Spleen (tissue), 11 donors: ENCODE measurements at regions not wholly inside any gene's neighbourhood (a gene's known extent, or its start where the extent isn't known, plus 50 kb on each side); places are given as distances from the start of the nearest gene placed in this dataset.

ENCODE experiments used
- DNase-seq: peaks from one replicate; pipeline ENCODE4 v3.0.0-alpha.2; 2020
- H3K27ac ChIP-seq, 8 donors: fragments of 200-600 bp; sonication (generic) in 7 of 8; 1 replicate in 4 of 8; 2 replicates in 4 of 8; pipeline versions ENCODE4 v1.5.0 to v1.8.0; 2016 to 2021; ENCODE audit warnings: inconsistent platforms in 4 of 8, mild to moderate bottlenecking in 4 of 8, moderate library complexity in 1 of 8
- H3K27me3 ChIP-seq, 7 donors: fragments of 200-600 bp; sonication (generic) in 6 of 7; replicated peaks in 1 of 7; 1 replicate in 4 of 7; 2 replicates in 3 of 7; pipeline versions ENCODE4 v1.5.0 to v1.8.0; 2016 to 2021; ENCODE audit warnings: inconsistent platforms in 3 of 7, mild to moderate bottlenecking in 1 of 7
- H3K36me3 ChIP-seq, 6 donors: fragments of 200-600 bp; sonication (generic) in 5 of 6; 1 replicate in 4 of 6; 2 replicates in 2 of 6; pipeline versions ENCODE4 v1.5.0 to v1.8.0; 2016 to 2021; ENCODE audit warnings: inconsistent platforms in 2 of 6
- H3K4me1 ChIP-seq, 6 donors: fragments of 200-600 bp; sonication (generic) in 5 of 6; 1 replicate in 3 of 6; 2 replicates in 3 of 6; pipeline versions ENCODE4 v1.5.0 to v1.8.0; 2016 to 2021; ENCODE audit warnings: inconsistent platforms in 3 of 6
- H3K4me3 ChIP-seq, 8 donors: fragments of 200-600 bp; sonication (generic) in 7 of 8; 1 replicate in 4 of 8; 2 replicates in 4 of 8; pipeline versions ENCODE4 v1.5.0 to v1.8.0; 2016 to 2021; ENCODE audit warnings: inconsistent platforms in 4 of 8, mild to moderate bottlenecking in 4 of 8, moderate library complexity in 2 of 8
- H3K9me3 ChIP-seq, 8 donors: fragments of 200-600 bp; sonication (generic) in 7 of 8; 1 replicate in 4 of 8; 2 replicates in 4 of 8; pipeline versions ENCODE4 v1.5.0 to v1.8.0; 2016 to 2021; ENCODE audit warnings: inconsistent platforms in 4 of 8
- CTCF ChIP-seq, 11 experiments: fragments of 200-600 bp in 7 of 11; fragments of 450-650 bp in 4 of 11; sonication (generic) in 4 of 11; IDR thresholded peaks in 8 of 11; conservative IDR thresholded peaks in 3 of 11; 1 replicate in 7 of 11; 2 replicates in 4 of 11; pipeline versions ENCODE4 v1.4.0 to v1.8.0; 2016 to 2021; ENCODE audit warnings: antibody characterized with exemption in 11 of 11, inconsistent platforms in 4 of 11, mild to moderate bottlenecking in 1 of 11
- POLR2A ChIP-seq, 3 donors: fragments of 450-650 bp; IDR thresholded peaks; one replicate each; pipeline ENCODE4 v1.5.1; 2017; ENCODE audit warnings: antibody characterized with exemption in 3 of 3, mild to moderate bottlenecking in 1 of 3
- POLR2AphosphoS5 ChIP-seq, 3 donors: sonication (generic); formaldehyde crosslinking; IDR thresholded peaks; one replicate each; pipeline ENCODE4 v1.5.1; 2017; ENCODE audit warnings: antibody characterized with exemption in 3 of 3
- WGBS, 5 donors: extraction: QIAGEN DNeasy Blood & Tissue Kit in 3 of 5; methylation state at CpG; one replicate each; pipeline versions ENCODE4 v1.1.5 to v1.1.7; 2013 to 2018; 5-methylcytosine and 5-hydroxymethylcytosine counted together
- intact Hi-C: fragments of 100-400 bp; cut with DNase I; formaldehyde crosslinking; loops from one replicate; pipeline ENCODE4 v1.15.0; 2023; ENCODE audit warnings: low total_unique reads
- donor health status: healthy with polysubstance abuse.
- donor health status: DM: no; HTN: no; CAD: no; lungs with moderate emphysema.
- donor health status: DM: no; HTN: no; CAD: no.
- donor health status: Bipolar disorder and iron deficiency.
- donor health status: healthy.
- donor health status: DM: no; HTN: no; CAD: no.
- donor health status: DM: yes; HTN: yes; CAD: no.

- WGBS, 5 donors = 46 to 62% (median 50%) methylated on average over 2 of the region's 2 CpGs
- no peaks in the 10 kb centered on the region for H3K36me3 ChIP-seq
- intact Hi-C loops = no loop called here
- H3K27ac ChIP-seq = no peak overlapping the region
- H3K9me3 ChIP-seq = no peaks in the 10 kb centered on the region
- H3K4me3 ChIP-seq = no peak overlapping the region
- DNase-seq = no peak
- H3K27me3 ChIP-seq = no peaks in the 10 kb centered on the region
- H3K4me1 ChIP-seq = peaks cover 0 to 12% (median 0%) of the 10 kb centered on the region in 6 donors
- no peak for TF ChIP-seq POLR2AphosphoS5 (IDR thresholded peaks at IDR 0.05)
- no peak for TF ChIP-seq CTCF (IDR thresholded peaks at IDR 0.05 in 8 of 11, conservative IDR thresholded peaks at IDR 0.05 in 3 of 11)
- no peak for TF ChIP-seq POLR2A (IDR thresholded peaks at IDR 0.05)
Observed at GRCh38 chr5:163357636-163358035, 79.8 kb upstream of the CCNG1 start.

- TF ChIP-seq POLR2A (IDR thresholded peaks at IDR 0.05) (no peak), CTCF (IDR thresholded peaks at IDR 0.05 in 8 of 11, conservative IDR thresholded peaks at IDR 0.05 in 3 of 11) (no peak), POLR2AphosphoS5 (IDR thresholded peaks at IDR 0.05) (no peak)
- Histone ChIP-seq H3K4me1 (peaks cover 0 to 5% (median 0%) of the 10 kb centered on the region in 6 donors), H3K27ac (no peak overlapping the region), H3K36me3 (no peaks in the 10 kb centered on the region), H3K4me3 (no peak overlapping the region), H3K27me3 (peaks cover 0 to 10% (median 0%) of the 10 kb centered on the region in 7 donors), H3K9me3 (peaks cover 0 to 12% (median 3%) of the 10 kb centered on the region in 8 donors)
- WGBS, 5 donors = 4 to 33% (median 23%) methylated on average over 3 of the region's 3 CpGs
- intact Hi-C loops = no loop called here
- DNase-seq = no peak
Observed at GRCh38 chr5:163360656-163361055, 76.7 kb upstream of the CCNG1 start.

- intact Hi-C loops = no loop called here
- no peak for DNase-seq
- Histone ChIP-seq H3K27me3 (peaks cover 0 to 10% (median 0%) of the 10 kb centered on the region in 7 donors), H3K27ac (no peak overlapping the region), H3K4me3 (no peak overlapping the region), H3K36me3 (no peaks in the 10 kb centered on the region), H3K9me3 (peaks cover 0 to 12% (median 3%) of the 10 kb centered on the region in 8 donors), H3K4me1 (peaks cover 0 to 5% (median 0%) of the 10 kb centered on the region in 6 donors)
- TF ChIP-seq POLR2A (IDR thresholded peaks at IDR 0.05) (no peak), POLR2AphosphoS5 (IDR thresholded peaks at IDR 0.05) (no peak), CTCF (IDR thresholded peaks at IDR 0.05 in 8 of 11, conservative IDR thresholded peaks at IDR 0.05 in 3 of 11) (no peak)
- 86 to 96% (median 90%) methylated on average over 1 of the region's 1 CpG for WGBS, 5 donors
Observed at GRCh38 chr5:163361450-163361849, 75.9 kb upstream of the CCNG1 start.

GRCh38 chr5:163362840-163363371 lies 74.5 kb upstream of the CCNG1 start:
- TF ChIP-seq CTCF (IDR thresholded peaks at IDR 0.05 in 8 of 11, conservative IDR thresholded peaks at IDR 0.05 in 3 of 11) (no peak), POLR2A (IDR thresholded peaks at IDR 0.05) (no peak), POLR2AphosphoS5 (IDR thresholded peaks at IDR 0.05) (no peak)
- Histone ChIP-seq H3K4me1 (peaks cover 0 to 5% (median 0%) of the 10 kb centered on the region in 6 donors), H3K27me3 (peaks cover 0 to 10% (median 0%) of the 10 kb centered on the region in 7 donors), H3K27ac (no peak overlapping the region), H3K9me3 (peaks cover 0 to 12% (median 3%) of the 10 kb centered on the region in 8 donors), H3K4me3 (no peak overlapping the region), H3K36me3 (no peaks in the 10 kb centered on the region)
- DNase-seq = no peak
- intact Hi-C loops = no loop called here
- WGBS, 5 donors = 58 to 74% (median 65%) methylated on average over 2 of the region's 2 CpGs
